Activated CD8-positive, alpha-beta T cell treated with anti-CD3 and anti-CD28 coated beads for 36 hours (primary cell): ENCODE measurements at regions not wholly inside any gene's neighbourhood (a gene's known extent, or its start where the extent isn't known, plus 50 kb on each side); places are given as distances from the start of the nearest gene placed in this dataset.

Experiments
- ATAC-seq: fragments of 200-7000 bp; cut with Tn5 transposase; one replicate; pipeline ENCODE4 v1.10.0; 2021; ENCODE audit warnings: mild to moderate bottlenecking, moderate library complexity
- CTCF ChIA-PET: fragments of 350-600 bp; sonication (Branson Sonifier 250); formaldehyde crosslinking; loops from one replicate; lab custom pipeline; 2021; ENCODE audit warnings: antibody characterized with exemption; lab: Charles Lee
- POLR2A ChIA-PET: fragments of 350-600 bp; sonication (Branson Sonifier 250); formaldehyde crosslinking; loops from one replicate; lab custom pipeline; 2021; ENCODE audit warnings: antibody characterized with exemption; lab: Charles Lee
- DNase-seq: peaks from one replicate; pipeline ENCODE4 v3.0.0-alpha.2; 2020
- H3K27ac Mint-ChIP-seq: one replicate; pipeline ENCODE4 v1.8.0; 2021; ENCODE audit warnings: mild to moderate bottlenecking, mixed read lengths
- H3K27me3 Mint-ChIP-seq: one replicate; pipeline ENCODE4 v1.8.0; 2021; ENCODE audit warnings: mixed read lengths
- H3K36me3 Mint-ChIP-seq: one replicate; pipeline ENCODE4 v1.8.0; 2021; ENCODE audit warnings: low read depth, mixed read lengths
- H3K4me1 Mint-ChIP-seq: one replicate; pipeline ENCODE4 v1.8.0; 2021; ENCODE audit warnings: low read depth, mixed read lengths
- H3K4me3 Mint-ChIP-seq: one replicate; pipeline ENCODE4 v1.8.0; 2021; ENCODE audit warnings: mild to moderate bottlenecking, moderate library complexity, mixed read lengths
- H3K9me3 Mint-ChIP-seq: one replicate; pipeline ENCODE4 v1.8.0; 2021; ENCODE audit warnings: mixed read lengths
- intact Hi-C: fragments of 100-400 bp; cut with micrococcal nuclease; formaldehyde crosslinking; loops from one replicate; pipeline ENCODE4 v1.10.0; 2022
- TF ChIP-seq, protein P1 (sequence below): fragments of 200-600 bp; IDR thresholded peaks from one replicate; pipeline ENCODE4 v1.8.0; 2022; ENCODE audit warnings: antibody characterized with exemption, mild to moderate bottlenecking

DNA sequence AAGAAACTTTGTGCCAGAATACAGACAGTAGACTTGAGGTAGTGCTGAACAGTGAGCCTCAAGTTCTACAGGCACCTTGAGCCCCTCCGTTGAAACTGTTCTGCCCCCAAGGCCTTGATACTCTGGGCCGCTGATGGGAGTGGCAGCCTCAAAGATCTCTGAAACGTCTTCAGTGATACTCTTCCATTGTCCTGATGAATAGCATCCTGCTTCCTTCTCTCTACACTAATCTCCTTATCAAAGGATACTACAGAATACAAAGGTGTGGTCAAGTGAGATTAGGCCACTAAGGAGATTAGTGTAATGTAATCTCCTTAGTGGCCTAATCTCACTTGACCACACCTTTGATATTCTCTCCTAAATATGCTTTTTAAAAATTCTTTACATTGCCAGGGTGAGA is 419.8 kb upstream of the SEL1L start:
- ATAC-seq, result no peak
- no peaks in the 10 kb centered on the region for H3K36me3 Mint-ChIP-seq
- H3K9me3 Mint-ChIP-seq, result peaks cover 1% of the 10 kb centered on the region
- H3K4me3 Mint-ChIP-seq, result no peak overlapping the region
- no peaks in the 10 kb centered on the region for H3K4me1 Mint-ChIP-seq
- intact Hi-C loops, result no loop called here
- ChIA-PET POLR2A (no interaction called here), CTCF (no interaction called here)
- TF ChIP-seq, protein P1, sequence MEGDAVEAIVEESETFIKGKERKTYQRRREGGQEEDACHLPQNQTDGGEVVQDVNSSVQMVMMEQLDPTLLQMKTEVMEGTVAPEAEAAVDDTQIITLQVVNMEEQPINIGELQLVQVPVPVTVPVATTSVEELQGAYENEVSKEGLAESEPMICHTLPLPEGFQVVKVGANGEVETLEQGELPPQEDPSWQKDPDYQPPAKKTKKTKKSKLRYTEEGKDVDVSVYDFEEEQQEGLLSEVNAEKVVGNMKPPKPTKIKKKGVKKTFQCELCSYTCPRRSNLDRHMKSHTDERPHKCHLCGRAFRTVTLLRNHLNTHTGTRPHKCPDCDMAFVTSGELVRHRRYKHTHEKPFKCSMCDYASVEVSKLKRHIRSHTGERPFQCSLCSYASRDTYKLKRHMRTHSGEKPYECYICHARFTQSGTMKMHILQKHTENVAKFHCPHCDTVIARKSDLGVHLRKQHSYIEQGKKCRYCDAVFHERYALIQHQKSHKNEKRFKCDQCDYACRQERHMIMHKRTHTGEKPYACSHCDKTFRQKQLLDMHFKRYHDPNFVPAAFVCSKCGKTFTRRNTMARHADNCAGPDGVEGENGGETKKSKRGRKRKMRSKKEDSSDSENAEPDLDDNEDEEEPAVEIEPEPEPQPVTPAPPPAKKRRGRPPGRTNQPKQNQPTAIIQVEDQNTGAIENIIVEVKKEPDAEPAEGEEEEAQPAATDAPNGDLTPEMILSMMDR, result no peak
- no peak for DNase-seq
- H3K27me3 Mint-ChIP-seq, result no peaks in the 10 kb centered on the region
- H3K27ac Mint-ChIP-seq, result no peak overlapping the region

DNA sequence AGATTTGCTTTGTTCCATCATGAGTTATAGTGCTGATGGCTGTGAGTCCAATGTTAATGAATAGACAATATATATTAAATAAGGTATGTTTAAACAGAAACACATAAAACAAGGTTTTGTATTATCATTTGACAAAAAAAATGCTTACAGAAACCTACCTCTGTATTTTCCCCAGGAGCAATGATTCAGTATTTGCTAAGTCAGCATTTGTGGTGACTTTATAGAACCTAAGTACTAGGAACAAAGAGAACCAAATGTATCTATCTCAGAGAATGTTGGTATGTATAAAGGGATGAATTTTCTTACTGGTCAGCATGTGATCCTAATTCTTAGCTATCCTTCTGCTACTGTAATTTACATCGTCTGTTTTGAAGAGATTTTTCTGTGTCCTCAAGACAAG is 421.5 kb upstream of the SEL1L start:
- intact Hi-C loops, result no loop called here

DNA sequence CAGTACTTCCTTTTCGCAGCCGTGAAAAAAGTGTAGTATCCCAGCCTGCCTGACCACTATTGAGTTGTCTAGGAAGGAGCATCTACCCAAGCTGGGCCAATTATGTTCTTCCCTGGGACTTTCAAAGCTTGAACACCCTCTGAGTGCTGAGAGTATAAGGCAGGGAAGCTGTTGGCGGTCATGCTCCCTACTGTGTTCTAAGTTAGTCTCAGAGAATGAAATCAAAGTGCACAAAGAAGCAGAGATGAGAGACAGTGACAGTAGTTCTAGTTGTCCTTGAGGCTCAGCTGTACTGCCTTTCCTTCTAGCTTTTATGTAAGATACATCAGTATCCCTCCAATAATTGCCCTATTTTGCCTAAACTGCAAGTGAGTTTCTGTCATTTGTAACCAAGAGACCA is 427.1 kb upstream of the SEL1L start:
- TF ChIP-seq, protein P1, result no peak
- DNase-seq (no peak), ATAC-seq (no peak)
- ChIA-PET CTCF (interaction anchor here (0.7 kb wide), 1 partner anchor 398 kb away, joined by 3 read pairs; no protein-coding TSS in a partner anchor), POLR2A (no interaction called here)
- Mint-ChIP-seq H3K4me3 (no peak overlapping the region), H3K36me3 (no peaks in the 10 kb centered on the region), H3K27ac (no peak overlapping the region), H3K9me3 (peaks cover under 1% of the 10 kb centered on the region), H3K4me1 (no peaks in the 10 kb centered on the region), H3K27me3 (no peaks in the 10 kb centered on the region)
- intact Hi-C loops, result no loop called here

More for the DNA sequence above, 421.5 kb upstream of the SEL1L start:
- TF ChIP-seq, protein P1, result no peak
- Mint-ChIP-seq H3K9me3 (no peaks in the 10 kb centered on the region), H3K4me3 (no peak overlapping the region), H3K27ac (no peak overlapping the region), H3K36me3 (no peaks in the 10 kb centered on the region), H3K27me3 (no peaks in the 10 kb centered on the region), H3K4me1 (no peaks in the 10 kb centered on the region)
- CTCF ChIA-PET, result no interaction called here
- no peak for ATAC-seq
- POLR2A ChIA-PET, result no interaction called here
- no peak for DNase-seq

DNA sequence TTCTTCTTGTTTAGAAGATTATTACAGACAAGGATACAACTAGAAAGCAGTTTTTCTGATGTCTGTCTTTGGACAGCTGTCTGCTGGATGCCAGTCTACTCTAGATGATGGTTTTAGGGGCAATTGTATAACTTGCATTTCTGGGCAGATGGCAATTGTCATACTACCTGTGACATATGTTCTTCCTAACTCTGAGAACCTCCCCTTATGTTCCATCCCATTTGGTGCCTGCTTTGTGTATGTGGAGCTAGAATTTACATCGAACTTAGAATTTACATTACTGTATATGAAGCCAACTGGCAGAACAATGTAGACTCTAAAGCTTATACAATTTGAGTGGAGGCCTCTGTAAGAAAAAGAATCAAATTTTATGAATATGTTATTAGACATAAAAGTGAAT is 430.2 kb upstream of the SEL1L start:
- peaks cover 6% of the 10 kb centered on the region for H3K9me3 Mint-ChIP-seq
- intact Hi-C loops, result no loop called here
- H3K27me3 Mint-ChIP-seq, result no peaks in the 10 kb centered on the region
- H3K36me3 Mint-ChIP-seq, result no peaks in the 10 kb centered on the region
- no peak overlapping the region for H3K27ac Mint-ChIP-seq
- no peak overlapping the region for H3K4me3 Mint-ChIP-seq
- ChIA-PET CTCF (no interaction called here), POLR2A (interaction anchor here (0.5 kb wide), 1 partner anchor 68 kb away, joined by 3 read pairs; no protein-coding TSS in a partner anchor)
- no peaks in the 10 kb centered on the region for H3K4me1 Mint-ChIP-seq
- DNase-seq (no peak), ATAC-seq (no peak)
- TF ChIP-seq, protein P1, result no peak

DNA sequence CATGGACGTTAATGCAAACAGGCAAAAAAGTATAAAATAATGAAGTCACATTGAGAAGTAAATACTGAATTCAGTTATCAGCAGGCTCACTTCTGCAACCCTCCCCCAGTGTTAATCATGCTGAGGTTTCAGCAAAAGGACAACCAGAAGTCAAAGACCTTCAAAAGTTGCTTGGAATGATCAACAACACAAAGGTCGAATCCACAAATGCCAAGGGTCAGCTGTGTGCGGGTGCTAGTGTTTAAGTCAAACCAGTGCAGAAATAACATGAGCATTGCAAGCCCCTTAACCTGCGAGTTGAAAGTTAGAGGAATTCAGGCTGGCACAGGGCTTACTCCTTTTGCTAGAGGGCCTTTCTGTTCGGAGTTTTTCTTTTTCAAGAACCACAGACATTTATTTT is 436.7 kb upstream of the SEL1L start:
- Mint-ChIP-seq H3K4me3 (no peak overlapping the region), H3K9me3 (peaks cover 11% of the 10 kb centered on the region), H3K27me3 (no peaks in the 10 kb centered on the region), H3K4me1 (no peaks in the 10 kb centered on the region), H3K27ac (no peak overlapping the region), H3K36me3 (no peaks in the 10 kb centered on the region)
- no peak for ATAC-seq
- no peak for DNase-seq
- ChIA-PET CTCF (no interaction called here), POLR2A (no interaction called here)
- TF ChIP-seq, protein P1, result no peak
- intact Hi-C loops, result no loop called here
